ENCODE measurements at regions not wholly inside any gene's neighbourhood (a gene's known extent, or its start where the extent isn't known, plus 50 kb on each side); places are given as distances from the start of the nearest gene placed in this dataset.

DNA sequence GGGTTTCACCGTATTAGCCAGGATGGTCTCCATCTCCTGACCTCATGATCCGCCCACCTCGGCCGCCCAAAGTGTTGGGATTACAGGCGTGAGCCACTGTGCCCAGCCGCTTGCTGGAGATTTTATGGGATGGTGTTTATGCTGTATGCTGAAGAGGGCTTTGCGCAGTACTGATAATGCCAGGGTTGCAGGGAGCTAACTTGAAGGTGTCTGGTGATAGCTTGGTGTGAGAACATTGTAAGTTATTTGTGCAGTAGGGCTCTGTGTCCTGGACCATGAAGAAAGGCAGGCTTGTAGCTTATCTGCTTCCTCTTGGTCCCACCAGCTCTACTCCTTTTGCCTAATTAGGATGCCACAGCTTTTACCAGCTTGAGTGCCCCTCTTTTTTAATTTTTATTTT, 157.0 kb upstream of the DTNBP1 start (continued):
- no peak for TF ChIP-seq USF2 (IDR thresholded peaks at IDR 0.05; ENCODE audit: borderline replicate concordance, low read depth, low read length)
- TF ChIP-seq TCF12 (IDR thresholded peaks at IDR 0.05) = no peak

GRCh38 chr6:15819226-15819625, 156.4 kb upstream of the DTNBP1 start:
- H3K4me2 ChIP-seq = no peak overlapping the region
- no peak overlapping the region for H3K9ac ChIP-seq
- CTCF ChIA-PET = interaction anchor here (1.7 kb wide), 1 partner anchor 10 kb away, joined by 4 read pairs; no protein-coding TSS in a partner anchor
- no peak for DNase-seq
- POLR2A ChIA-PET = no interaction called here
- H3K4me3 ChIP-seq (ENCODE audit: low read depth in 2 of 2, low read length in 1 of 2) = no peak overlapping the region
- H3K27ac ChIP-seq (ENCODE audit: low read depth in 2 of 2, low read length in 1 of 2) = no peak overlapping the region
- H4K20me1 ChIP-seq (ENCODE audit: insufficient read depth) = no peaks in the 10 kb centered on the region
- H3K36me3 ChIP-seq (replicated peaks in 1 of 2; ENCODE audit: control insufficient read depth in 1 of 2, insufficient read depth in 2 of 2, low read length in 1 of 2) = no peaks in the 10 kb centered on the region
- WGBS (ENCODE audit: low lambda C conversion rate) = 57% methylated on average over 5 of the region's 5 CpGs
- peaks cover 0 to 2% of the 10 kb centered on the region in 2 experiments; a peak in 1 of 4 replicates for H3K4me1 ChIP-seq (ENCODE audit: control insufficient read depth in 1 of 2, insufficient read depth in 2 of 2, low read depth in 1 of 2, low read length in 1 of 2)
- H2AFZ ChIP-seq (ENCODE audit: low read depth) = no peak overlapping the region
- H3K9me3 ChIP-seq = no peaks in the 10 kb centered on the region
- no peaks in the 10 kb centered on the region; the same call in 1 of the 2 replicates for H3K27me3 ChIP-seq (ENCODE audit: insufficient read depth)
- no peaks in the 10 kb centered on the region for H3K79me2 ChIP-seq (ENCODE audit: insufficient read depth)
- TF ChIP-seq CTCF (IDR thresholded peaks at IDR 0.05) (no peak), JUND (IDR thresholded peaks at IDR 0.05) (no peak), POLR2AphosphoS5 (IDR thresholded peaks at IDR 0.05; ENCODE audit: low read depth, low read length) (no peak), SIN3A (IDR thresholded peaks at IDR 0.05; ENCODE audit: borderline replicate concordance, low read depth, low read length) (no peak), MEF2A (IDR thresholded peaks at IDR 0.05; ENCODE audit: borderline replicate concordance, low read depth) (no peak), YY1 (IDR thresholded peaks at IDR 0.05; ENCODE audit: low read depth) (no peak), EP300 (IDR thresholded peaks at IDR 0.05; ENCODE audit: borderline replicate concordance in 1 of 2, low read depth in 1 of 2, low read length in 1 of 2) (no peak), GATA2 (CRISPR knock-in tag; IDR thresholded peaks at IDR 0.05) (no peak), RFX5 (IDR thresholded peaks at IDR 0.05; ENCODE audit: low read length) (no peak), TAF1 (IDR thresholded peaks at IDR 0.05; ENCODE audit: borderline replicate concordance, low read depth, low read length) (no peak), CHD2 (IDR thresholded peaks at IDR 0.05; ENCODE audit: low read length, partially characterized antibody) (no peak)
- TF ChIP-seq, protein P1, sequence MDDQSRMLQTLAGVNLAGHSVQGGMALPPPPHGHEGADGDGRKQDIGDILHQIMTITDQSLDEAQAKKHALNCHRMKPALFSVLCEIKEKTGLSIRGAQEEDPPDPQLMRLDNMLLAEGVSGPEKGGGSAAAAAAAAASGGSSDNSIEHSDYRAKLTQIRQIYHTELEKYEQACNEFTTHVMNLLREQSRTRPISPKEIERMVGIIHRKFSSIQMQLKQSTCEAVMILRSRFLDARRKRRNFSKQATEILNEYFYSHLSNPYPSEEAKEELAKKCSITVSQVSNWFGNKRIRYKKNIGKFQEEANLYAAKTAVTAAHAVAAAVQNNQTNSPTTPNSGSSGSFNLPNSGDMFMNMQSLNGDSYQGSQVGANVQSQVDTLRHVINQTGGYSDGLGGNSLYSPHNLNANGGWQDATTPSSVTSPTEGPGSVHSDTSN (IDR thresholded peaks at IDR 0.05) = no peak
- H3F3A ChIP-seq (replicated peaks; ENCODE audit: insufficient read depth) = no peaks in the 10 kb centered on the region
- no peaks in the 10 kb centered on the region for H3K9me2 ChIP-seq
